DND-41 (cell line): ENCODE measurements at regions not wholly inside any gene's neighbourhood (a gene's known extent, or its start where the extent isn't known, plus 50 kb on each side); places are given as distances from the start of the nearest gene placed in this dataset.

Experiments
- CTCF ChIP-seq: IDR thresholded peaks from 2 replicates; pipeline ENCODE4 v1.5.1; 2012; ENCODE audit warnings: borderline replicate concordance, low read length, moderate library complexity, mild to moderate bottlenecking; ENCODE audit not compliant: poor library complexity, severe bottlenecking; ENCODE audit errors: extremely low read depth
- EZH2 ChIP-seq: IDR thresholded peaks from 3 replicates; pipeline ENCODE4 v1.6.1; 2012; ENCODE audit warnings: borderline replicate concordance, low read depth, mild to moderate bottlenecking, moderate library complexity, low read length, inconsistent platforms; ENCODE audit not compliant: severe bottlenecking

DNA sequence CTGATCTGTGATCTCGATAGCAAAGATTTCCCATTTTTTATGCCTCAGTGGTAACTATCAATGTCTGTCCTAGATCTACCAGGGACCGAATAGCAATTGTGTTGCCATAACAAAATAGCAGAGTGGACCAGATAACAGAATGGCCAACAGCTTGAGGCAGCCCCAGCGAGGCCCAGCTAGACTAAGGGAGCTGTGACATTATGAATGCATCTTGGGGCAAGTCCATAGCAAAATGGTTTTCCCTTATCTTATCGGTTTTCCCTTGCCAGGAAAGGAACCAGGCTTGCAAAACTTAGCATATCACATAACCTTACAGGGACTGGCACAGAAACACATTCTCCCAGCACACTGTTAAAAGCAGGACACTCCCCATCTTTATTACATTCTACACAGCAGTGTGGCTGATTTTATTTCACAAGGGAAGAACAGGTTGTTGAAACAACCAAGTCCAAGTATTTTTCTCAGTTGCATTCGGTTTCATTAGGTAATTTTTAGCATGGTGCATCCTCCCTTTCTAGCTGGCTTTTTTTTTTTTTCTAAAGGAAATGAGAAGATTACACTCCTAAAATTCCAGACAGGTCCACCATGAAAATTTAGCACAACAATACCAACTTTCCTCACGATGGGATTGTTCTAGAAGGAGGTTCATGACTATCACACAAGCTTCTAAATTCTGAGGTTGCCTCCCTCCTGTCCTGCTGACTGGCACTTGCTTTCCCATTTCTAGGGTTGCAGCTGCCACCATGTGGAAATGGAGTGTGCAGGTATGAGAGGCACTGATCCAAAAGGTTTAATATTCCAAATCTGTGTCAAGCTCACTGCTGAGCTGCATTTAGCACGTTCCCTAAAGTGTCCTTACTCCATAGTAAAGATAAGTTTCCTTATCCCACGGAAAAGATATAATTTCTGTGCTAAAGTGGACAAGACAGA is 97.0 kb upstream of the SLC35G4 start:
- TF ChIP-seq CTCF, result peak; percentile 78
- TF ChIP-seq EZH2, result no peak
